Stimulated activated naive CD8-positive, alpha-beta T cell treated with anti-CD3 and anti-CD28 coated beads, Interleukin-15, Interleukin-2, amounts not matched to agents 100 ng/mL and 50 ng/mL, for 24 hours (primary cell): ENCODE measurements at regions not wholly inside any gene's neighbourhood (a gene's known extent, or its start where the extent isn't known, plus 50 kb on each side); places are given as distances from the start of the nearest gene placed in this dataset.
A peak's percentile ranks its signal among the peaks of the same experiment; 100 is the strongest.

Experiments used
- H3K27ac Mint-ChIP-seq: one replicate; pipeline ENCODE4 v1.8.0; 2021; ENCODE audit warnings: mild to moderate bottlenecking, mixed read lengths
- H3K27me3 Mint-ChIP-seq: one replicate; pipeline ENCODE4 v1.8.0; 2021; ENCODE audit warnings: mixed read lengths
- H3K36me3 Mint-ChIP-seq: one replicate; pipeline ENCODE4 v1.8.0; 2021; ENCODE audit warnings: low read depth, mixed read lengths
- H3K4me1 Mint-ChIP-seq: one replicate; pipeline ENCODE4 v1.8.0; 2021; ENCODE audit warnings: low read depth, mixed read lengths
- H3K4me3 Mint-ChIP-seq: one replicate; pipeline ENCODE4 v1.8.0; 2021; ENCODE audit warnings: mild to moderate bottlenecking, mixed read lengths
- H3K9me3 Mint-ChIP-seq: one replicate; pipeline ENCODE4 v1.8.0; 2021; ENCODE audit warnings: mixed read lengths

DNA sequence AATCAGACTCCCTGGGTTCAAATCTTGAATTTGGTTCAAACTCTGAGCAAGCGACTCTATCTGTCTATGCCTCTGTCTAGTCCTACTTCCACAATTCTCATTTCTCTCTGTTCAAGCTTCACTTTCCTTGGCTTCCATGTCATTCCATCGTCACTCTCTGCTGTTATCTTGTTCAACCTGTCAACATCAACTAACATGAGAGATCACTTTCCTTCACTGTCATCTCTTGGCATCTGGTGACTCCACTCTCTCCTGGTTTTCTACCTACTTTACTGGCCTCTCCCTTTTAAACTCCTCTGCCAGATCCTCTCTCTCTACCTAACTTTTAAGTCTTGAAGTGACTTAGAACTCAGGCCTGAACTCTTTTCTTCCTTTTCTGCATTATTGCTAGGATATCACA, 240.2 kb downstream of the BCAT1 start:
- Mint-ChIP-seq H3K9me3 (no peaks in the 10 kb centered on the region), H3K27ac (no peak overlapping the region), H3K4me1 (peaks cover 14% of the 10 kb centered on the region), H3K36me3 (no peaks in the 10 kb centered on the region), H3K27me3 (peaks cover 4% of the 10 kb centered on the region), H3K4me3 (no peak overlapping the region)

DNA sequence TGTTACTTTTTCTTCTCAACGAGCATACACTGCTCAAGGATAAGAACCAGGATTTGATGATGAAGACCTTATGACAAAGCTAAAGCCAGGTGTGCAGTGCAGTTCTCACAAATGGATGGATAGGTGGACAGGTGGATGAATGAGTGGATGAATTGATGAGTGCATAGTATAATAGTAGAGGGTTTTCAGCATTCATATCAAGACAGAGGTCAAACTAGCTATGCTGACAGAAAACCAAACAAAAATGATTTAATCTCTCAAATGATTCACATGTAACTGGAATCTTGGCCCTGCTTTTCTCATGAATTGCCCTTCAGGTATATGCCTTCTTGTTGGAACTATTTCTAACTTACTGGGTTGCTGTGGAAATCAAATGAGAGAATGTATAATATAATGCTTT, 240.9 kb downstream of the BCAT1 start:
- no peak overlapping the region for H3K4me3 Mint-ChIP-seq

DNA sequence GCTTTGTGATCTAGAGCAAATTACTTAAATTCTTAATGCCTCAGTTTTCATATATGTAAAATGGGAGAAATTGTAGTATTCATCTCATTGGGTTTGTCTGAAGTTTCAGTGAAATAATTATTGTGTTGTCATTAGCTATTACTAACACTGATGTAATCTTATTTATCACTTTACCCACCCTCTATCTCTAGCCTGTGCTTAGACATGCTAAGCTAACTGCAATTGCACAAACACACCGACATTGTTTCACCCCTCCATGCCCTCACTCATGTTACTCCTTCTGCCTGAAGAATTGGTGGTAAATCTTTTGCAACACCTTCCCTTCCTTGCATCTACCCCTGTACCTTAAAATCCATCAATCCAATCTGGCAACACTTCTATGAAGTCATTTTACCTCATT, 241.6 kb downstream of the BCAT1 start:
- H3K27ac Mint-ChIP-seq: no peak overlapping the region
- peaks cover 14% of the 10 kb centered on the region for H3K4me1 Mint-ChIP-seq
- no peak overlapping the region for H3K4me3 Mint-ChIP-seq
- H3K36me3 Mint-ChIP-seq: no peaks in the 10 kb centered on the region
- H3K9me3 Mint-ChIP-seq: no peaks in the 10 kb centered on the region
- peaks cover 5% of the 10 kb centered on the region for H3K27me3 Mint-ChIP-seq

More for the DNA sequence above, 240.9 kb downstream of the BCAT1 start:
- Mint-ChIP-seq H3K27ac (no peak overlapping the region), H3K27me3 (peaks cover 5% of the 10 kb centered on the region), H3K9me3 (no peaks in the 10 kb centered on the region), H3K4me1 (peaks cover 14% of the 10 kb centered on the region), H3K36me3 (no peaks in the 10 kb centered on the region)

DNA sequence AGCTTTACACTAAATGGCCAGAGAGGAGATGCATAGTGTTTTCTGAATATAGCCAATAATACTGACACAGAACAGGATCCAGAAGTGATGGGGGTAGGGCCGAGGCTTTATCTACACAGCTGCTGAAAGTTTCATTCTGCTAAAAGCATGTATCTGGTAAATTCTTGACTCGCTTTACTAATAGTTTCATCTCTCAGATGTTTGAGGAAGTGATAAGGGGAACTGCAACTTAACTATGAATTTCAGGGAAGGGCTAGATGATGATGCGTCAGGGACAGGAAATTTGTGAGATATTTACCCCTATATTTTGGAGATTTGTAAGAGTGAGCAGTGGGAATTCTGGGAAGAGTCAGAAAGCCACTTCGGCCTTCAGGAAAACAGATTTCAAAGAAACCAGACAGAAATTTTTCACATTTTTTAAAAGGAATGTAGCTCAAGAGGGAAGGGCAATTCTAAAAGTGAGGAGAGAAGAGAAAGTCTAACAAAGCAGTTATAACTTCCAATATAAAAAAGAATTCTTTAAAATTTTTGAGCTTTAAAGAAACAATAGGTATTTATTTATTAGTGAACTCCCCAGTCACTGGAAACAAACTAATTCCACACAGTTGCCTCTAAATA, 243.1 kb downstream of the BCAT1 start:
- Mint-ChIP-seq H3K4me1 (peaks cover 15% of the 10 kb centered on the region), H3K4me3 (peak overlapping the region; percentile 27), H3K27ac (peak overlapping the region; percentile 16), H3K9me3 (no peaks in the 10 kb centered on the region), H3K27me3 (peaks cover 5% of the 10 kb centered on the region), H3K36me3 (no peaks in the 10 kb centered on the region)

- Mint-ChIP-seq H3K4me1 (peaks cover 15% of the 10 kb centered on the region), H3K27me3 (peaks cover 5% of the 10 kb centered on the region), H3K4me3 (peak overlapping the region; percentile 27), H3K36me3 (no peaks in the 10 kb centered on the region), H3K9me3 (no peaks in the 10 kb centered on the region), H3K27ac (no peak overlapping the region)
Observed at GRCh38 chr12:24705216-24705615, 243.7 kb downstream of the BCAT1 start.

DNA sequence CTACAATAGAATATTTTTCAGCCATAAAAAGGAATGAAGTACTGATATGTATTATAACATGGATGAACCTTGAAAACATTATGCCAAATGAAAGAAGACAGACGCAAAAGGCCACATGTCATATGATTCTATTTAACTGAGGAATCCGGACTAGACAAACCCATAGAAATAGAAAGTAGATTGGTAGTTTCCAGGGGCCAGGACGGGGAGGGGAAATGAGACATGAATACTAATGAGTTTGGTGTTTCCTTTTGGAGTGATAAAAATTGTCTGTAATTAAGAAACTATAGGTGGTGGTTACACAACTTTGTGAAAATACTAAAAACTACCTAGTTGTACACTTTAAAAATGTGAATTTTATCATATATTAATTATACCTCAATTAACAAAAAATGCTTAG, 247.6 kb downstream of the BCAT1 start:
- no peak overlapping the region for H3K27ac Mint-ChIP-seq
- no peaks in the 10 kb centered on the region for H3K9me3 Mint-ChIP-seq
- peaks cover 15% of the 10 kb centered on the region for H3K4me1 Mint-ChIP-seq
- H3K36me3 Mint-ChIP-seq: no peaks in the 10 kb centered on the region
- no peak overlapping the region for H3K4me3 Mint-ChIP-seq
- H3K27me3 Mint-ChIP-seq: peaks cover 9% of the 10 kb centered on the region

GRCh38 chr12:24698972-24699371, 249.9 kb downstream of the BCAT1 start:
- Mint-ChIP-seq H3K27me3 (peaks cover 8% of the 10 kb centered on the region), H3K36me3 (no peaks in the 10 kb centered on the region), H3K4me3 (no peak overlapping the region), H3K27ac (no peak overlapping the region), H3K9me3 (no peaks in the 10 kb centered on the region), H3K4me1 (peaks cover 4% of the 10 kb centered on the region)

- peaks cover 4% of the 10 kb centered on the region for H3K4me1 Mint-ChIP-seq
- H3K9me3 Mint-ChIP-seq: no peaks in the 10 kb centered on the region
- H3K27ac Mint-ChIP-seq: no peak overlapping the region
- peaks cover 4% of the 10 kb centered on the region for H3K27me3 Mint-ChIP-seq
- H3K4me3 Mint-ChIP-seq: no peak overlapping the region
- H3K36me3 Mint-ChIP-seq: no peaks in the 10 kb centered on the region
Observed at GRCh38 chr12:24697769-24698168, 251.1 kb downstream of the BCAT1 start.

GRCh38 chr12:24697295-24697694, 251.6 kb downstream of the BCAT1 start:
- H3K27ac Mint-ChIP-seq: no peak overlapping the region
- no peaks in the 10 kb centered on the region for H3K9me3 Mint-ChIP-seq
- no peak overlapping the region for H3K4me3 Mint-ChIP-seq
- peaks cover 4% of the 10 kb centered on the region for H3K4me1 Mint-ChIP-seq
- H3K36me3 Mint-ChIP-seq: no peaks in the 10 kb centered on the region
- H3K27me3 Mint-ChIP-seq: peaks cover 4% of the 10 kb centered on the region

GRCh38 chr12:24696800-24697199, 252.1 kb downstream of the BCAT1 start:
- Mint-ChIP-seq H3K36me3 (no peaks in the 10 kb centered on the region), H3K9me3 (no peaks in the 10 kb centered on the region), H3K4me3 (no peak overlapping the region), H3K27ac (no peak overlapping the region), H3K27me3 (peaks cover 4% of the 10 kb centered on the region), H3K4me1 (peaks cover 4% of the 10 kb centered on the region)

DNA sequence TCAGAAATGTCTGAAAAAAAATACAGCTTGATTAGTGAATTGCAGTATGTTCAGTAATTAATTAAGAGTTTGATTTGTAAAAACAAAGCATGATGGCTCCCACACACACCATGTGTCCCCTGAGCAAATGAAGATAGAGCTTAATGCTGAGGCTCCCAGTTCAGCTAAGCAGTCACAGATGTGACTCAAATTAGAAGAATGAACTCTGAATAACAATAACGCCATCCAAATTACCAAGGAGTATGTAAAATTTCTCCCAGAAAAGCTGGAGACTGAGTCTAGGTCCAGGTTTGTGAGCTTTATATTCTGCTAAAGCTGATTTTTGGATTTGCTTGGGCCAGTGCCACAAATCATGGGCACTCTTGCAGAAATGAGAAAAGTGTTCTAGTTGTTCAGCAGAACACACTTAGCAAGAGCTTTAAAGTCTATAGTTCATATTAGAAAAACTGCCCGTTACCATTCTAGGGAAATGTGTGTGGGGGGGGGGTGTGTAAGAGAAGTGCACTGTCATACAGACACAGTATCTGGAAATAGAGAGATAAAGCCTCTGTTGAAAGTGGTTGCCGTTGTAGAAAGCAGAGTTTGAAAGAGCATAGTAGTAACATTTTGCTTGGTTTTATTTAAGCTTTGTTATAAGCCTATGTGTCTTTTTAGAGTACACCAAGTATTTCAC, 253.1 kb downstream of the BCAT1 start:
- Mint-ChIP-seq H3K36me3 (no peaks in the 10 kb centered on the region), H3K27me3 (peaks cover 4% of the 10 kb centered on the region), H3K4me3 (no peak overlapping the region), H3K4me1 (no peaks in the 10 kb centered on the region), H3K27ac (no peak overlapping the region), H3K9me3 (no peaks in the 10 kb centered on the region)

DNA sequence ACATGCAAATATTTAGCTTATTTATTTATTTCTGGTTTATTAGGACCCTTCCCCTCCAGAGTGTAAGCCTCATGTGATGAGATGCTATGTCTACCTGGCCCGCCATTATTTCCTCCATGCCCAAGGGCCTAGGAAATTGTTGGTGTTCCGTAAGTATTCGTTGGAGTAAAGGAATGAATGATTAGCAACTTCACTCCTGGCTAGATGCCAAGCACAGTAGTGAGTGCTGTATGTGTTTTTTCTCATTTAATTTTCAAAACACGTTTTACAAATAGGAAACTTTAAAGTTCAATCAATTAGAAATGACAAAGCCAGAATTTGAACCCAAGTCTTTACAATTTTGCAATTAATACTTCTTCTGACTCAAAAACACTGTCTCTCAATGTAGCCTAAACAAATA, 253.8 kb downstream of the BCAT1 start:
- Mint-ChIP-seq H3K27me3 (peaks cover 4% of the 10 kb centered on the region), H3K4me1 (no peaks in the 10 kb centered on the region), H3K36me3 (no peaks in the 10 kb centered on the region), H3K4me3 (no peak overlapping the region), H3K27ac (no peak overlapping the region), H3K9me3 (no peaks in the 10 kb centered on the region)

DNA sequence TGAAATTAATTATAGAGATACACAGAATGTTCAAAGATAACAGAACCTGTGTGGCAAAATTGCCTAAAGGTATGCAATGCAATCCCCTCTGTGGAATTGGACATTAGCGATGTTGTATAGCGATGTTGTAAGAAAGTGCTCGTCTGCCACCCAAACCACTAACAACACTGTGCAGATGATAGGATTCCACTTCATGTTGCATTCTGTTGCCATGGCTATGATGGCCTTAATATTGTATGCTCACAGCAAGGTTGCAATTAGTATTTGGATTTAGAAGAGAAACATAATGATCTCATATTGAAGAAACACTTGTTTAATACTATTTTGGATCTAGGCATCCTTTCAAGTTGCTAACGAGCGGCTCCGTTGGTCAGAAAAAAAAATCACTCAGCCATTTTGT, 260.3 kb downstream of the BCAT1 start:
- Mint-ChIP-seq H3K9me3 (no peaks in the 10 kb centered on the region), H3K36me3 (no peaks in the 10 kb centered on the region), H3K27me3 (no peaks in the 10 kb centered on the region), H3K4me3 (no peak overlapping the region), H3K4me1 (no peaks in the 10 kb centered on the region), H3K27ac (no peak overlapping the region)

GRCh38 chr12:24681570-24681969, 267.3 kb downstream of the BCAT1 start:
- no peak overlapping the region for H3K4me3 Mint-ChIP-seq
- H3K36me3 Mint-ChIP-seq: no peaks in the 10 kb centered on the region
- no peaks in the 10 kb centered on the region for H3K9me3 Mint-ChIP-seq
- H3K27me3 Mint-ChIP-seq: no peaks in the 10 kb centered on the region
- no peaks in the 10 kb centered on the region for H3K4me1 Mint-ChIP-seq
- no peak overlapping the region for H3K27ac Mint-ChIP-seq

GRCh38 chr12:24679126-24679525, 269.8 kb downstream of the BCAT1 start:
- Mint-ChIP-seq H3K9me3 (no peaks in the 10 kb centered on the region), H3K4me3 (no peak overlapping the region), H3K27ac (no peak overlapping the region), H3K36me3 (no peaks in the 10 kb centered on the region), H3K27me3 (no peaks in the 10 kb centered on the region), H3K4me1 (no peaks in the 10 kb centered on the region)

GRCh38 chr12:24678436-24678835, 270.5 kb downstream of the BCAT1 start:
- no peaks in the 10 kb centered on the region for H3K9me3 Mint-ChIP-seq
- no peaks in the 10 kb centered on the region for H3K4me1 Mint-ChIP-seq
- H3K27ac Mint-ChIP-seq: no peak overlapping the region
- H3K36me3 Mint-ChIP-seq: no peaks in the 10 kb centered on the region
- H3K27me3 Mint-ChIP-seq: no peaks in the 10 kb centered on the region
- no peak overlapping the region for H3K4me3 Mint-ChIP-seq
